Muscle of leg (tissue), 3 donors: ENCODE measurements at regions not wholly inside any gene's neighbourhood (a gene's known extent, or its start where the extent isn't known, plus 50 kb on each side); places are given as distances from the start of the nearest gene placed in this dataset.

Source experiments
- DNase-seq: peaks from one replicate; pipeline ENCODE4 v3.0.0; 2013
- H3K27ac ChIP-seq: one replicate; pipeline ENCODE4 v1.5.1; 2013; ENCODE audit warnings: mild to moderate bottlenecking, low read length, control low read depth
- H3K27me3 ChIP-seq: one replicate; pipeline ENCODE4 v1.6.1; 2013; ENCODE audit warnings: low read length; ENCODE audit not compliant: control insufficient read depth, insufficient read depth
- H3K36me3 ChIP-seq: one replicate; pipeline ENCODE4 v1.6.1; 2013; ENCODE audit warnings: low read length; ENCODE audit not compliant: control insufficient read depth, insufficient read depth
- H3K4me1 ChIP-seq: one replicate; pipeline ENCODE4 v1.6.1; 2013; ENCODE audit warnings: low read length; ENCODE audit not compliant: control insufficient read depth, insufficient read depth
- H3K4me3 ChIP-seq: one replicate; pipeline ENCODE4 v1.5.1; 2013; ENCODE audit warnings: low read length, control low read depth
- H3K9me3 ChIP-seq: replicated peaks from 2 replicates; pipeline ENCODE4 v1.6.1; 2013; ENCODE audit warnings: low read depth, low read length; ENCODE audit not compliant: control insufficient read depth
- WGBS: methylation state at CpG from one replicate; pipeline ENCODE4 v1.1.5; 2013; ENCODE audit warnings: missing lambda C conversion rate; ENCODE audit not compliant: insufficient coverage; 5-methylcytosine and 5-hydroxymethylcytosine counted together

GRCh38 chr1:38464071-38464661, 395.4 kb downstream of the RRAGC start:
- DNase-seq: peak; percentile 47
- 28% methylated on average over 4 of the region's 7 CpGs for WGBS

GRCh38 chr1:38463074-38463473, 396.5 kb downstream of the RRAGC start:
- H3K36me3 ChIP-seq: no peaks in the 10 kb centered on the region
- H3K9me3 ChIP-seq: no peaks in the 10 kb centered on the region
- peaks cover 3% of the 10 kb centered on the region for H3K4me1 ChIP-seq
- H3K27ac ChIP-seq: no peak overlapping the region
- no peak overlapping the region for H3K4me3 ChIP-seq
- no peaks in the 10 kb centered on the region for H3K27me3 ChIP-seq
- no peak for DNase-seq

More at GRCh38 chr1:38464071-38464661, 395.4 kb downstream of the RRAGC start:
- H3K4me1 ChIP-seq: peaks cover 3% of the 10 kb centered on the region
- no peak overlapping the region for H3K4me3 ChIP-seq
- H3K27me3 ChIP-seq: no peaks in the 10 kb centered on the region
- no peak overlapping the region for H3K27ac ChIP-seq
- H3K9me3 ChIP-seq: no peaks in the 10 kb centered on the region
- H3K36me3 ChIP-seq: no peaks in the 10 kb centered on the region

- Histone ChIP-seq H3K36me3 (no peaks in the 10 kb centered on the region), H3K27ac (no peak overlapping the region), H3K4me1 (peaks cover 29% of the 10 kb centered on the region), H3K9me3 (no peaks in the 10 kb centered on the region), H3K4me3 (no peak overlapping the region), H3K27me3 (peaks cover 8% of the 10 kb centered on the region)
- DNase-seq: no peak
- WGBS: 58% methylated on average over 2 of the region's 2 CpGs
Measured at GRCh38 chr1:38456531-38456876, 403.1 kb downstream of the RRAGC start.

GRCh38 chr1:38455829-38456530, 403.6 kb downstream of the RRAGC start:
- Histone ChIP-seq H3K4me3 (no peak overlapping the region), H3K9me3 (no peaks in the 10 kb centered on the region), H3K27ac (no peak overlapping the region), H3K36me3 (no peaks in the 10 kb centered on the region), H3K4me1 (peaks cover 34% of the 10 kb centered on the region), H3K27me3 (peaks cover 8% of the 10 kb centered on the region)
- WGBS: 54% methylated on average over 13 of the region's 16 CpGs
- DNase-seq: no peak

GRCh38 chr1:38454749-38455441, 404.7 kb downstream of the RRAGC start:
- H3K27me3 ChIP-seq: peaks cover 8% of the 10 kb centered on the region
- peaks cover 38% of the 10 kb centered on the region for H3K4me1 ChIP-seq
- DNase-seq: peak; percentile 46
- peak overlapping the region; percentile 20 for H3K27ac ChIP-seq
- H3K36me3 ChIP-seq: no peaks in the 10 kb centered on the region
- no peaks in the 10 kb centered on the region for H3K9me3 ChIP-seq
- 78% methylated on average over 4 of the region's 9 CpGs for WGBS
- H3K4me3 ChIP-seq: no peak overlapping the region

GRCh38 chr1:38454236-38454635, 405.3 kb downstream of the RRAGC start:
- H3K27ac ChIP-seq: no peak overlapping the region
- no peak for DNase-seq

GRCh38 chr1:38452246-38452645, 405.7 kb upstream of the POU3F1 start:
- H3K9me3 ChIP-seq: no peaks in the 10 kb centered on the region
- H3K4me1 ChIP-seq: peaks cover 38% of the 10 kb centered on the region
- WGBS: 29% methylated on average over 1 of the region's 4 CpGs
- H3K4me3 ChIP-seq: no peak overlapping the region
- peaks cover 10% of the 10 kb centered on the region for H3K27me3 ChIP-seq
- H3K36me3 ChIP-seq: no peaks in the 10 kb centered on the region
- no peak for DNase-seq
- no peak overlapping the region for H3K27ac ChIP-seq

More at GRCh38 chr1:38454236-38454635, 405.3 kb downstream of the RRAGC start:
- Histone ChIP-seq H3K27me3 (peaks cover 8% of the 10 kb centered on the region), H3K36me3 (no peaks in the 10 kb centered on the region), H3K4me3 (no peak overlapping the region), H3K4me1 (peaks cover 38% of the 10 kb centered on the region), H3K9me3 (no peaks in the 10 kb centered on the region)
- WGBS: 88% methylated on average over 2 of the region's 5 CpGs

GRCh38 chr1:38451541-38451993, 405.0 kb upstream of the POU3F1 start:
- H3K27ac ChIP-seq: no peak overlapping the region
- WGBS: no CpG with 5 or more reads among the region's 3 CpGs
- peak; percentile 53 for DNase-seq
- H3K4me1 ChIP-seq: peaks cover 38% of the 10 kb centered on the region
- H3K9me3 ChIP-seq: no peaks in the 10 kb centered on the region
- H3K27me3 ChIP-seq: peaks cover 5% of the 10 kb centered on the region
- H3K36me3 ChIP-seq: no peaks in the 10 kb centered on the region
- H3K4me3 ChIP-seq: no peak overlapping the region

GRCh38 chr1:38448893-38449292, 402.3 kb upstream of the POU3F1 start:
- Histone ChIP-seq H3K27me3 (peaks cover 11% of the 10 kb centered on the region), H3K4me3 (no peak overlapping the region), H3K36me3 (no peaks in the 10 kb centered on the region), H3K27ac (no peak overlapping the region), H3K9me3 (no peaks in the 10 kb centered on the region), H3K4me1 (peaks cover 19% of the 10 kb centered on the region)
- 69% methylated on average over 6 of the region's 10 CpGs for WGBS
- DNase-seq: no peak

- DNase-seq: no peak
- H3K36me3 ChIP-seq: no peaks in the 10 kb centered on the region
- peaks cover 11% of the 10 kb centered on the region for H3K27me3 ChIP-seq
- WGBS: 93% methylated on average over 2 of the region's 4 CpGs
- peaks cover 16% of the 10 kb centered on the region for H3K4me1 ChIP-seq
- H3K27ac ChIP-seq: no peak overlapping the region
- no peaks in the 10 kb centered on the region for H3K9me3 ChIP-seq
- no peak overlapping the region for H3K4me3 ChIP-seq
Measured at GRCh38 chr1:38446936-38447335, 400.3 kb upstream of the POU3F1 start.
